ENCODE measurements at regions not wholly inside any gene's neighbourhood (a gene's known extent, or its start where the extent isn't known, plus 50 kb on each side); places are given as distances from the start of the nearest gene placed in this dataset.

DNA sequence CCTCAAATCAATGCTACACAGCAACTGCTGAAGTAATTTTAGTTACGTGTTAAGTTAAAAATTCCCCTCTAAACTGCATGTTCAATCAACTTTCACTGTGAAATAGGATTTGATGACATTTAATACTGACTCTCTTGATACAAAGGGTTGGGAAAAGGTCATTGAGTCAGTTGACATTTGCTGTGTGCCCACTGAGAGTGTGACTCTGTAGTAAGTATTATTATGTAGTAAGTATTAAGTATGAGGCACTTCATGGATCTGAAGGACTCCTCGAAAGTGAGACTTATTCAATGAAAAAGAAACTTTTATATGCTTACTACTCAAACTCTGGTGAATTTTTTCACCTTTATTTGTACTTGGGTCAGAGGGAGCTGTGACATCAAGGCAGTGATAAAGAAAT, 83.1 kb upstream of the S1PR1 start:
- Histone ChIP-seq H3K36me3 (ENCODE audit: control insufficient read depth, insufficient read depth, low read length) (no peaks in the 10 kb centered on the region), H3K27me3 (ENCODE audit: control insufficient read depth, insufficient read depth, low read length) (no peaks in the 10 kb centered on the region), H3K4me3 (ENCODE audit: low read depth, low read length) (no peak overlapping the region)
- FAIRE-seq (no peak), DNase-seq (ENCODE audit: low read depth) (no peak)
- TF ChIP-seq, protein P1, sequence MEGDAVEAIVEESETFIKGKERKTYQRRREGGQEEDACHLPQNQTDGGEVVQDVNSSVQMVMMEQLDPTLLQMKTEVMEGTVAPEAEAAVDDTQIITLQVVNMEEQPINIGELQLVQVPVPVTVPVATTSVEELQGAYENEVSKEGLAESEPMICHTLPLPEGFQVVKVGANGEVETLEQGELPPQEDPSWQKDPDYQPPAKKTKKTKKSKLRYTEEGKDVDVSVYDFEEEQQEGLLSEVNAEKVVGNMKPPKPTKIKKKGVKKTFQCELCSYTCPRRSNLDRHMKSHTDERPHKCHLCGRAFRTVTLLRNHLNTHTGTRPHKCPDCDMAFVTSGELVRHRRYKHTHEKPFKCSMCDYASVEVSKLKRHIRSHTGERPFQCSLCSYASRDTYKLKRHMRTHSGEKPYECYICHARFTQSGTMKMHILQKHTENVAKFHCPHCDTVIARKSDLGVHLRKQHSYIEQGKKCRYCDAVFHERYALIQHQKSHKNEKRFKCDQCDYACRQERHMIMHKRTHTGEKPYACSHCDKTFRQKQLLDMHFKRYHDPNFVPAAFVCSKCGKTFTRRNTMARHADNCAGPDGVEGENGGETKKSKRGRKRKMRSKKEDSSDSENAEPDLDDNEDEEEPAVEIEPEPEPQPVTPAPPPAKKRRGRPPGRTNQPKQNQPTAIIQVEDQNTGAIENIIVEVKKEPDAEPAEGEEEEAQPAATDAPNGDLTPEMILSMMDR (IDR thresholded peaks at IDR 0.05; ENCODE audit: insufficient read depth, low read length, severe bottlenecking) = no peak

DNA sequence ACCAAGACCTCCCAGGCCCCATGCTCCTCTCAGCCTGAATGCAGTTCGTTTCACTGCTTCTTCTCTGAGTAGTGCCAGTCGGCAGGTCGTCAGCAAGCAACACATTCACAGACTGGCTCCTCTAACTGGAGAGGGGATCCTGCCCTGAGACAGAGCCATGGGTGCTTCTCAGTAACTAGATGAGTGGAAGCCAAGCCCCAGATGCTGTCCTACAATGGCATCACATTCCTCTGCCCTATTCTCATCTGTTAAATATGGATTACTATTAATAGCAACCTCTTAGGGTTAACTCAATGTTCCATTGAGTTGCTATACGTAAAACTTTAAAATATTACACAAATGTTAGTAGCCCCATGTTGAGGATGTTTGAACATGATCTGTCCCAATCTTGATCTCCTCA, 84.2 kb upstream of the S1PR1 start:
- FAIRE-seq (no peak), DNase-seq (ENCODE audit: low read depth) (no peak)
- TF ChIP-seq, protein P1 (IDR thresholded peaks at IDR 0.05; ENCODE audit: insufficient read depth, low read length, severe bottlenecking) = no peak
- H3K4me3 ChIP-seq (ENCODE audit: low read depth, low read length) = no peak overlapping the region
- H3K36me3 ChIP-seq (ENCODE audit: control insufficient read depth, insufficient read depth, low read length) = no peaks in the 10 kb centered on the region
- no peaks in the 10 kb centered on the region for H3K27me3 ChIP-seq (ENCODE audit: control insufficient read depth, insufficient read depth, low read length)

DNA sequence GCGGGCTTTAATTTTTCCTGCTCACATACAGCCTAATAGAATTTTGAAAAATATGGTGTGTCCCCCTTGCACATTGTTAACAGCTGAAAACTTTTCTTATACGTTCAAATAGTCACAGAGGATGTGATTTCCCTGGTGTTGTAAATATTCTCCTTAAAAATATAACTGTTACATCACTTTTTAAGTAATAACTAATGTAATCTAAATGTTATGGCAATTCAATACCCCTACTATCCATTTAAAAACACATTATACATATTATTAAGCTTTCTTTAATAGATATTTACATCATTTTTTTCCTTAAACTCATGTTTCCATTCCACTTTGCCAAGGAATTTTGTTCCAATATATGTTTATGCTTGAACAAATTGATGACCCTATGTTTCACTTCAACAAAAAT, 85.5 kb upstream of the S1PR1 start:
- Histone ChIP-seq H3K27me3 (ENCODE audit: control insufficient read depth, insufficient read depth, low read length) (no peaks in the 10 kb centered on the region), H3K36me3 (ENCODE audit: control insufficient read depth, insufficient read depth, low read length) (no peaks in the 10 kb centered on the region), H3K4me3 (ENCODE audit: low read depth, low read length) (no peak overlapping the region)
- DNase-seq (ENCODE audit: low read depth) (no peak), FAIRE-seq (no peak)
- TF ChIP-seq, protein P1 (IDR thresholded peaks at IDR 0.05; ENCODE audit: insufficient read depth, low read length, severe bottlenecking) = no peak

DNA sequence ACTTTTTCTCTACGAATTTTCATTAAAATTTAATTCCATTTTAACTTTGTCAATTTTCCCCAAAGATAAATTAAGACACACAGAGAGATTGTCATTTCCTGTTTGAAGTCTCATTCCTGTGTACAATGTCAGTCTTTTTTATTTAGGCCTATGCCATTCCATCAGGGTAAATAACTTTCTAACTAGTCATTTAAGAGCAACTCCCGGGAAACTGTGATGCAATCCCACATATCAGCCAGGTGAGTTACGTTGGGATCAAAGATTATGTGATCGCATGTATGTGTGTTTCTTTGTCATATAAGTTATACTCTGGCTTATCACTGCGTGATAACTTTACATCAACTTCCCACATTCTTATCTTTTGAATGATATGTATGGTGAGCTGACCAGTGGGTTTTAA, 86.1 kb upstream of the S1PR1 start:
- Histone ChIP-seq H3K27me3 (ENCODE audit: control insufficient read depth, insufficient read depth, low read length) (no peaks in the 10 kb centered on the region), H3K4me3 (ENCODE audit: low read depth, low read length) (no peak overlapping the region), H3K36me3 (ENCODE audit: control insufficient read depth, insufficient read depth, low read length) (no peaks in the 10 kb centered on the region)
- DNase-seq (ENCODE audit: low read depth) (peak; percentile 95), FAIRE-seq (no peak)
- TF ChIP-seq, protein P1 (IDR thresholded peaks at IDR 0.05; ENCODE audit: insufficient read depth, low read length, severe bottlenecking) = no peak

DNA sequence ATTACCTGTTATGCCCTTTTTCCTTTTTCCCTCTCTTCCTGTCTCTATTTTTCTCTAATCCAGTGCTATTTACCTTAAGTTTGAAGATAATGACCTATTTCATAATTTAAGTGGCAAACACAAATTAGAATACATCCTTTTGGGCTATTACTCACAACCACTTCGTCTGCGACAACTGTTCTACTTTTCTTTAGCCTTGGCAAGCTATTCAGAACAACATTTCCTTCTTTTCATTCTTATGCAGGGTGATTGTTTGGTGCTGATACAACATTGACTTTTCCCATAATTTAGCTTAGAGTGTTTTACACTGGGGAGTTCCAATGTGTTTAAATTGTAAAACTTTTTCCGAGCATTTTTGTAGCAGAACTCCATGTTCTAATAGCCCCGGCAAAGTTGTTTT, 86.6 kb upstream of the S1PR1 start:
- Histone ChIP-seq H3K36me3 (ENCODE audit: control insufficient read depth, insufficient read depth, low read length) (no peaks in the 10 kb centered on the region), H3K4me3 (ENCODE audit: low read depth, low read length) (no peak overlapping the region), H3K27me3 (ENCODE audit: control insufficient read depth, insufficient read depth, low read length) (no peaks in the 10 kb centered on the region)
- TF ChIP-seq, protein P1 (IDR thresholded peaks at IDR 0.05; ENCODE audit: insufficient read depth, low read length, severe bottlenecking) = no peak
- no peak for DNase-seq (ENCODE audit: low read depth)
- FAIRE-seq = no peak

DNA sequence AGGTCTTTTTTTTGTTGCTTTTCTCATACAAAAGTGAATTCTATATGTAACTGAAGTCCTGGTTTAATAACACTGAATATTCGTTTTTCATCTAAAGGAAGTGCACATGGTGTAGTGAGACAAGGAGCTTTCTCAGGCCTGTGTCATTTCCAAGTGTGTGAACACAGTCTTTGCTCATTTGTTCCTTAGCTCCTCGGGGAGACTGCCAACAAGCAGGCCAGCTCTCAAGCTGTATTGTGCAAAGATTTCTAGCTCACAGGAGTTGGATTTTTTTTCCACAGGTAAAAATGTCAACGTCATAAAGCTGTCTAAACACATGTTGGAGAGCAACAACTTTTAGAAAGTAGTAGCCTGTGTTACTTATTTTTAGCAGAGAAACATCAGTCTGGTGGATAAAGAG, 87.8 kb upstream of the S1PR1 start:
- Histone ChIP-seq H3K4me3 (ENCODE audit: low read depth, low read length) (no peak overlapping the region), H3K36me3 (ENCODE audit: control insufficient read depth, insufficient read depth, low read length) (no peaks in the 10 kb centered on the region), H3K27me3 (ENCODE audit: control insufficient read depth, insufficient read depth, low read length) (no peaks in the 10 kb centered on the region)
- no peak for FAIRE-seq
- DNase-seq (ENCODE audit: low read depth) = peak; percentile 42
- TF ChIP-seq, protein P1 (IDR thresholded peaks at IDR 0.05; ENCODE audit: insufficient read depth, low read length, severe bottlenecking) = no peak
